ENCODE measurements at regions not wholly inside any gene's neighbourhood (a gene's known extent, or its start where the extent isn't known, plus 50 kb on each side); places are given as distances from the start of the nearest gene placed in this dataset.
"Not testable (repeated sequence)": the region's sequence is repeated elsewhere in the genome, so short reads cannot be mapped to it uniquely, and the experiment has no call there.

- no peak overlapping the region for H3K9ac ChIP-seq (ENCODE audit: insufficient read depth, low read length)
- TF ChIP-seq CTCF (conservative IDR thresholded peaks at IDR 0.05 in 1 of 2, IDR thresholded peaks at IDR 0.05 in 1 of 2; ENCODE audit: low read depth in 1 of 2, low read length in 2 of 2) (no peak), EZH2 (IDR thresholded peaks at IDR 0.05; ENCODE audit: low read length, missing control alignments) (no peak)
- H3K27me3 ChIP-seq (ENCODE audit: control insufficient read depth, insufficient read depth, low read length) = no peaks in the 10 kb centered on the region
- no peaks in the 10 kb centered on the region for H3K36me3 ChIP-seq (ENCODE audit: control insufficient read depth, insufficient read depth, low read length)
- no peaks in the 10 kb centered on the region for H3K9me3 ChIP-seq (ENCODE audit: control insufficient read depth, insufficient read depth, low read depth, low read length)
- H3K4me2 ChIP-seq (ENCODE audit: extremely low read depth, insufficient read depth, low read length) = no peak overlapping the region
- no peaks in the 10 kb centered on the region for H4K20me1 ChIP-seq (ENCODE audit: control insufficient read depth, extremely low read depth, insufficient read depth, low read length)
- no peak overlapping the region for H3K4me3 ChIP-seq (replicated peaks in 1 of 4; ENCODE audit: control extremely low read depth in 1 of 4, insufficient read depth in 1 of 4, low read depth in 3 of 4, low read length in 4 of 4)
- H3K79me2 ChIP-seq (ENCODE audit: control insufficient read depth, insufficient read depth, low read length) = no peaks in the 10 kb centered on the region
- DNase-seq (ENCODE audit: low read depth in 2 of 2) = no peak
- no peak overlapping the region for H2AFZ ChIP-seq (ENCODE audit: low read length)
- H3K27ac ChIP-seq (ENCODE audit: insufficient read depth, low read length) = no peak overlapping the region
- no peaks in the 10 kb centered on the region for H3K4me1 ChIP-seq (ENCODE audit: control insufficient read depth, extremely low read depth, insufficient read depth, low read length)
Observed at GRCh38 chr5:13211064-13211463, 733.4 kb downstream of the DNAH5 start.

GRCh38 chr5:13207112-13207511 lies 737.4 kb downstream of the DNAH5 start:
- Histone ChIP-seq H3K36me3 (ENCODE audit: control insufficient read depth, insufficient read depth, low read length) (no peaks in the 10 kb centered on the region), H2AFZ (ENCODE audit: low read length) (no peak overlapping the region), H3K79me2 (ENCODE audit: control insufficient read depth, insufficient read depth, low read length) (no peaks in the 10 kb centered on the region), H3K9ac (ENCODE audit: insufficient read depth, low read length) (no peak overlapping the region), H3K27me3 (ENCODE audit: control insufficient read depth, insufficient read depth, low read length) (no peaks in the 10 kb centered on the region), H3K27ac (ENCODE audit: insufficient read depth, low read length) (no peak overlapping the region), H3K4me3 (replicated peaks in 1 of 4; ENCODE audit: control extremely low read depth in 1 of 4, insufficient read depth in 1 of 4, low read depth in 3 of 4, low read length in 4 of 4) (no peak overlapping the region), H3K4me1 (ENCODE audit: control insufficient read depth, extremely low read depth, insufficient read depth, low read length) (no peaks in the 10 kb centered on the region), H4K20me1 (ENCODE audit: control insufficient read depth, extremely low read depth, insufficient read depth, low read length) (no peaks in the 10 kb centered on the region), H3K4me2 (ENCODE audit: extremely low read depth, insufficient read depth, low read length) (no peak overlapping the region), H3K9me3 (ENCODE audit: control insufficient read depth, insufficient read depth, low read depth, low read length) (no peaks in the 10 kb centered on the region)
- no peak for TF ChIP-seq CTCF (conservative IDR thresholded peaks at IDR 0.05 in 1 of 2, IDR thresholded peaks at IDR 0.05 in 1 of 2; ENCODE audit: low read depth in 1 of 2, low read length in 2 of 2)
- no peak for TF ChIP-seq EZH2 (IDR thresholded peaks at IDR 0.05; ENCODE audit: low read length, missing control alignments)
- DNase-seq (ENCODE audit: low read depth in 2 of 2) = no peak

GRCh38 chr5:13201022-13201421 lies 743.5 kb downstream of the DNAH5 start:
- Histone ChIP-seq H3K4me3 (replicated peaks in 1 of 4; ENCODE audit: control extremely low read depth in 1 of 4, insufficient read depth in 1 of 4, low read depth in 3 of 4, low read length in 4 of 4) (no peak overlapping the region), H3K9me3 (ENCODE audit: control insufficient read depth, insufficient read depth, low read depth, low read length) (no peaks in the 10 kb centered on the region), H3K4me1 (ENCODE audit: control insufficient read depth, extremely low read depth, insufficient read depth, low read length) (no peaks in the 10 kb centered on the region), H3K4me2 (ENCODE audit: extremely low read depth, insufficient read depth, low read length) (no peak overlapping the region), H2AFZ (ENCODE audit: low read length) (no peak overlapping the region), H4K20me1 (ENCODE audit: control insufficient read depth, extremely low read depth, insufficient read depth, low read length) (no peaks in the 10 kb centered on the region), H3K9ac (ENCODE audit: insufficient read depth, low read length) (no peak overlapping the region), H3K36me3 (ENCODE audit: control insufficient read depth, insufficient read depth, low read length) (no peaks in the 10 kb centered on the region), H3K79me2 (ENCODE audit: control insufficient read depth, insufficient read depth, low read length) (no peaks in the 10 kb centered on the region), H3K27me3 (ENCODE audit: control insufficient read depth, insufficient read depth, low read length) (no peaks in the 10 kb centered on the region), H3K27ac (ENCODE audit: insufficient read depth, low read length) (no peak overlapping the region)
- TF ChIP-seq EZH2 (IDR thresholded peaks at IDR 0.05; ENCODE audit: low read length, missing control alignments) (no peak), CTCF (conservative IDR thresholded peaks at IDR 0.05 in 1 of 2, IDR thresholded peaks at IDR 0.05 in 1 of 2; ENCODE audit: low read depth in 1 of 2, low read length in 2 of 2) (no peak)
- no peak for DNase-seq (ENCODE audit: low read depth in 2 of 2)

- H3K79me2 ChIP-seq (ENCODE audit: control insufficient read depth, insufficient read depth, low read length); H2AFZ ChIP-seq (ENCODE audit: low read length); H3K9ac ChIP-seq (ENCODE audit: insufficient read depth, low read length); H3K27me3 ChIP-seq (ENCODE audit: control insufficient read depth, insufficient read depth, low read length); H3K27ac ChIP-seq (ENCODE audit: insufficient read depth, low read length); H3K4me1 ChIP-seq (ENCODE audit: control insufficient read depth, extremely low read depth, insufficient read depth, low read length); H3K9me3 ChIP-seq (ENCODE audit: control insufficient read depth, insufficient read depth, low read depth, low read length); H4K20me1 ChIP-seq (ENCODE audit: control insufficient read depth, extremely low read depth, insufficient read depth, low read length); H3K4me3 ChIP-seq (replicated peaks in 1 of 4; ENCODE audit: control extremely low read depth in 1 of 4, insufficient read depth in 1 of 4, low read depth in 3 of 4, low read length in 4 of 4); H3K4me2 ChIP-seq (ENCODE audit: extremely low read depth, insufficient read depth, low read length); H3K36me3 ChIP-seq (ENCODE audit: control insufficient read depth, insufficient read depth, low read length); DNase-seq (ENCODE audit: low read depth in 2 of 2): not testable (repeated sequence)
Observed at GRCh38 chr5:13198226-13198625, 746.3 kb downstream of the DNAH5 start.

All from fibroblast of lung (primary cell).